ENCODE measurements at regions not wholly inside any gene's neighbourhood (a gene's known extent, or its start where the extent isn't known, plus 50 kb on each side); places are given as distances from the start of the nearest gene placed in this dataset.

DNA sequence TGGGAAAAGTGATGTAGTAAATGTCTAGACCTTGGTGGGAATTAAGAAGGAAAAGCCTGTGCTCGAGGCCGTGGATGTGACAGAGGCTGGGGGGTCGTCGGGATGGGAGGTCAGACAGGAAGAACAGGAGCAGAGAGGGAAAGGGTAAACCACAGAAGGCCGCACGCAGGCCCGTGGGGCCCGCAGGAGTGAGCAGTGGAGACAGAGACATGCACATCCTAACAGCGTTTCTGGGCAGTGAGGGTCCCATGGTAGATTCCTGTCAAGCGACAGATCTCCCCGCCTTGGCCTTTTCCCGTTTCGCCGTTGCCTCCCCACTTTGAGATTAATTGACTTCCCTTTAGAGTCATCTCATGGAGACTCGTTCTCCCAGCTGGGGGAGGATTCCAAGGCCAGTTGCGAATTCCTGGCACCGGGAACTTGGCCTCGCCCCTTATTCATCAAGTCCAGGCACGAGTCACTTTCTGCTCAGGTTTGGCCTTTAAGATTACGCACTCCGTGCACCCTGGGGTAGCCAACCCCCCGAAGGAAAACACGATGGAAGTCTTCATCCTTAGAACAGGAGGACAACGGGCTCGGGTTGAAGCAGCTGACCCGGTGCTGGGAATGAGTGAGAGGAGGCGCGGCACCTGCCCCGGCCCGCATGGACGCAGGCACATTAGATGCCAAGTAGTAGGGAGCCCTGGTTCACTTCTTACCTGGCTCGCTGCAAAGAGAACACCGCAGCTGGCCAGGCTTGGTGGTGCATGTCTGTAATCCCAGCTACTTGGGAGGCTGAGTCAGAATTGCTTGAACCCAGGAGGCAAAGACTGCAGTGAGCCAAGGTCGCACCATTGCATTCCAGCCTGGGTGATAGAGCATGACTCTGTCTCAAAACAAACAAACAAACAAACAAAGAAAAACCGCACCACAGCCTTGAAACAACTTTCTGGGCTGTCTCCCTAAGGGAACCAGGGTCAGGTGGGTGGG lies 315.2 kb upstream of the SHH start:
- TF ChIP-seq CREB1 (IDR thresholded peaks at IDR 0.05; ENCODE audit: low read depth), result no peak
- TF ChIP-seq ZBTB7A (IDR thresholded peaks at IDR 0.05; ENCODE audit: low read depth), result no peak
- no peak for TF ChIP-seq NFIC (IDR thresholded peaks at IDR 0.05)
- TF ChIP-seq, protein P1, sequence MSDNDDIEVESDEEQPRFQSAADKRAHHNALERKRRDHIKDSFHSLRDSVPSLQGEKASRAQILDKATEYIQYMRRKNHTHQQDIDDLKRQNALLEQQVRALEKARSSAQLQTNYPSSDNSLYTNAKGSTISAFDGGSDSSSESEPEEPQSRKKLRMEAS (IDR thresholded peaks at IDR 0.05), result no peak
- TF ChIP-seq TEAD4 (IDR thresholded peaks at IDR 0.05), result no peak
- TF ChIP-seq, protein P2, sequence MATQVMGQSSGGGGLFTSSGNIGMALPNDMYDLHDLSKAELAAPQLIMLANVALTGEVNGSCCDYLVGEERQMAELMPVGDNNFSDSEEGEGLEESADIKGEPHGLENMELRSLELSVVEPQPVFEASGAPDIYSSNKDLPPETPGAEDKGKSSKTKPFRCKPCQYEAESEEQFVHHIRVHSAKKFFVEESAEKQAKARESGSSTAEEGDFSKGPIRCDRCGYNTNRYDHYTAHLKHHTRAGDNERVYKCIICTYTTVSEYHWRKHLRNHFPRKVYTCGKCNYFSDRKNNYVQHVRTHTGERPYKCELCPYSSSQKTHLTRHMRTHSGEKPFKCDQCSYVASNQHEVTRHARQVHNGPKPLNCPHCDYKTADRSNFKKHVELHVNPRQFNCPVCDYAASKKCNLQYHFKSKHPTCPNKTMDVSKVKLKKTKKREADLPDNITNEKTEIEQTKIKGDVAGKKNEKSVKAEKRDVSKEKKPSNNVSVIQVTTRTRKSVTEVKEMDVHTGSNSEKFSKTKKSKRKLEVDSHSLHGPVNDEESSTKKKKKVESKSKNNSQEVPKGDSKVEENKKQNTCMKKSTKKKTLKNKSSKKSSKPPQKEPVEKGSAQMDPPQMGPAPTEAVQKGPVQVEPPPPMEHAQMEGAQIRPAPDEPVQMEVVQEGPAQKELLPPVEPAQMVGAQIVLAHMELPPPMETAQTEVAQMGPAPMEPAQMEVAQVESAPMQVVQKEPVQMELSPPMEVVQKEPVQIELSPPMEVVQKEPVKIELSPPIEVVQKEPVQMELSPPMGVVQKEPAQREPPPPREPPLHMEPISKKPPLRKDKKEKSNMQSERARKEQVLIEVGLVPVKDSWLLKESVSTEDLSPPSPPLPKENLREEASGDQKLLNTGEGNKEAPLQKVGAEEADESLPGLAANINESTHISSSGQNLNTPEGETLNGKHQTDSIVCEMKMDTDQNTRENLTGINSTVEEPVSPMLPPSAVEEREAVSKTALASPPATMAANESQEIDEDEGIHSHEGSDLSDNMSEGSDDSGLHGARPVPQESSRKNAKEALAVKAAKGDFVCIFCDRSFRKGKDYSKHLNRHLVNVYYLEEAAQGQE (IDR thresholded peaks at IDR 0.05; ENCODE audit: low read depth), result no peak
- TF ChIP-seq EGR1 (IDR thresholded peaks at IDR 0.05), result no peak
- TF ChIP-seq CEBPB (IDR thresholded peaks at IDR 0.05), result no peak
- TF ChIP-seq EP300 (IDR thresholded peaks at IDR 0.05; ENCODE audit: borderline replicate concordance), result no peak
- TF ChIP-seq TAF1 (IDR thresholded peaks at IDR 0.05; ENCODE audit: low read depth), result no peak
- TF ChIP-seq YY1 (IDR thresholded peaks at IDR 0.05; ENCODE audit: low read depth), result no peak
- TF ChIP-seq, protein P3, sequence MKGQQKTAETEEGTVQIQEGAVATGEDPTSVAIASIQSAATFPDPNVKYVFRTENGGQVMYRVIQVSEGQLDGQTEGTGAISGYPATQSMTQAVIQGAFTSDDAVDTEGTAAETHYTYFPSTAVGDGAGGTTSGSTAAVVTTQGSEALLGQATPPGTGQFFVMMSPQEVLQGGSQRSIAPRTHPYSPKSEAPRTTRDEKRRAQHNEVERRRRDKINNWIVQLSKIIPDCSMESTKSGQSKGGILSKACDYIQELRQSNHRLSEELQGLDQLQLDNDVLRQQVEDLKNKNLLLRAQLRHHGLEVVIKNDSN (IDR thresholded peaks at IDR 0.05), result no peak
- no peak for TF ChIP-seq TCF12 (IDR thresholded peaks at IDR 0.05; ENCODE audit: low read depth)
- no peak for TF ChIP-seq RAD21 (IDR thresholded peaks at IDR 0.05; ENCODE audit: low read depth)
- TF ChIP-seq FOXM1 (IDR thresholded peaks at IDR 0.05; ENCODE audit: borderline replicate concordance, low read depth), result no peak

DNA sequence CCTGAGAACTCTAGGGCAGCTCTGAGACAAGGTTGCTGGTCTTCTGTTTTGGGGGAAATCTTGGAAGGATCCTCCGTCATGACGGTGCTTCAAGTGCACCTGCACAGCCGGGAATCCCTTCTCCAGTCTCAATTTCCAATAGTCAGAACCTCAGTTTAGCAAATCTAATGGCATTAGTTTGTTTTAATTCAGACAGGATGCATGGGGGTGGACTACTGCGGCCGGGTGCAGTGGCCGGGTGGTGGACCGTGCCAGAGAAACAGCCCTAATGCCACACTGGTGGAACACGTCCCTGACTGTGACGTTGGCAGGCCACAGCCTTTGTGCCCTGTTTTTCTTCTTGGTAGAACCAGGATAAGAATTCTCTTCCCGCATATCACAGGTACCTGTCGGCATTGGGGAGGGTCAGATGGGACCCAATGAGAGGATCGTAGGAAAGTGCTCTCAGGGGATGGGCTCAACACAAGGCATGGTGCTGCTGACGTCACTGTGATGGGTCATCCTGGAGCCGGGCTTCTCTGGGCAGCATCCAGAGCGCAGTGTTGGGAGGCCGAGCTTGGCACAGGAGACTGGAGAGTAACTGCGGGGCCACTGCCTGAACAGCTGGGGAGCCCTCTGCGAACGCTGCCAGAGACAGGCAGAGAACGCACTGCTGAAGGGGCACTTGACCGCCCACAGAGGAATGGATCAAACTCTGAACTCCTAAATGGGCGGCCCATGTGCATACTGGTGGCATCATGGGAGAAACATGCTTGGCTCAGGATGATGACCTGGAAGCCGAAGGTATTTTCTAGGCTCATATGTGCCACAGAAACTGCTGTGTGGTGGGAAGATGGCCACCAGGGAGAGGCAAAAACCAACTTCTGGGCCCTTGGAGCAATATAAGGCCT lies 313.8 kb upstream of the SHH start:
- TF ChIP-seq TAF1 (IDR thresholded peaks at IDR 0.05; ENCODE audit: low read depth), result no peak
- TF ChIP-seq, protein P3 (IDR thresholded peaks at IDR 0.05), result no peak
- TF ChIP-seq, protein P2 (IDR thresholded peaks at IDR 0.05; ENCODE audit: low read depth), result no peak

DNA sequence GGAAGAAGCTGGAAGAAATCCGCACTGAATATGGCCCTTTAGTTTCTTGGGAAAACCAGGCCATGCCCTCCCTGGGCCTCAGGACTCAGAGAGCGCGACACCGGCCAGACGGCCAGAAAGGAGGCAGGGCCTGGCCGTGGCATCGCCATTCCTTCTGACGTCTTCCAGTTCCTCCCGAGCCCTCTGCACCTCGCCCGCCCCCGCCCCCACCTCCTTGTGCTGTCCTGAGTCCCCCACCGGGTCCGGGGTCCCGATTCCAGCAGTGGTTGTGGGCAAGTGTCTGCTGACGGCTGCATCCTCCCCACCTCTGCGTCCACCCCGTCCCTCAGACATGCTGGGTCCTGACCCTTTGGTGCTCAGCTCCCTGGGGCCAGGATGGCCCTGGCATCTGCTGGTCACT lies 312.1 kb upstream of the SHH start:
- TF ChIP-seq TEAD4 (IDR thresholded peaks at IDR 0.05), result no peak
- TF ChIP-seq YY1 (IDR thresholded peaks at IDR 0.05; ENCODE audit: low read depth), result no peak
- TF ChIP-seq TAF1 (IDR thresholded peaks at IDR 0.05; ENCODE audit: low read depth), result no peak
- TF ChIP-seq EP300 (IDR thresholded peaks at IDR 0.05; ENCODE audit: borderline replicate concordance), result no peak
- no peak for TF ChIP-seq CREB1 (IDR thresholded peaks at IDR 0.05; ENCODE audit: low read depth)
- TF ChIP-seq, protein P2 (IDR thresholded peaks at IDR 0.05; ENCODE audit: low read depth), result no peak
- TF ChIP-seq EGR1 (IDR thresholded peaks at IDR 0.05), result no peak

DNA sequence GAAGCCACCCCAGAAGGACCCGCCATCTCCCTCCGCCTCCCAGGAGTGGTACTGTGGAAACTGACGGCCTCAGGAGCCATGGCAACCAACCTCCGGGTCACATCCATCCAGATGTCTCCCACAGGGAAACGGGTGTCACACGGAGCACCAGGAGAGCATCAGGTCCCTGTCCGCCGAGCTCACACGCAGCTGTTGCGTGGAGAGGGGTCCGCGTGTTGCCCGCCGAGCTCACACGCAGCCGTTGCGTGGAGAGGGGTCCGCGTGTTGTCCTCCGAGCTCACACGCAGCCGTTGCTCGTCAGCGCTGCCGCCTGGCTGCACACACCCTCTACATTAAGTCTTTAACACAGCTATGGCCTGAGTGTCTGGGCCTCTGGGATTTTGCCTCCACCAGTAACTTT lies 311.1 kb upstream of the SHH start:
- TF ChIP-seq ZBTB7A (IDR thresholded peaks at IDR 0.05; ENCODE audit: low read depth) (no peak), EP300 (IDR thresholded peaks at IDR 0.05; ENCODE audit: borderline replicate concordance) (no peak), NFIC (IDR thresholded peaks at IDR 0.05) (no peak), CREB1 (IDR thresholded peaks at IDR 0.05; ENCODE audit: low read depth) (no peak), CEBPB (IDR thresholded peaks at IDR 0.05) (no peak), TEAD4 (IDR thresholded peaks at IDR 0.05) (no peak)
- TF ChIP-seq, protein P1 (IDR thresholded peaks at IDR 0.05), result no peak

Measured in Ishikawa (cell line).